GM19463 (cell line): ENCODE measurements at regions not wholly inside any gene's neighbourhood (a gene's known extent, or its start where the extent isn't known, plus 50 kb on each side); places are given as distances from the start of the nearest gene placed in this dataset.
"Not testable (repeated sequence)": the region's sequence is repeated elsewhere in the genome, so short reads cannot be mapped to it uniquely, and the experiment has no call there.

Experiments
- ATAC-seq: cut with Tn5 transposase; IDR thresholded peaks from one replicate; pipeline ENCODE4 v1.9.1; 2021; ENCODE audit warnings: mild to moderate bottlenecking, moderate library complexity; ENCODE audit not compliant: unreplicated experiment

- ATAC-seq, result no peak
These were observed 653.4 kb upstream of the FSHR start for GRCh38 chr2:49807689-49808088.

GRCh38 chr2:49804111-49804510 is 649.8 kb upstream of the FSHR start:
- no peak for ATAC-seq

- no peak for ATAC-seq
These were observed 647.7 kb upstream of the FSHR start for GRCh38 chr2:49801898-49802450.

- no peak for ATAC-seq
These were observed 644.3 kb upstream of the FSHR start for GRCh38 chr2:49798570-49798969.

- ATAC-seq, result no peak
These were observed 642.0 kb upstream of the FSHR start for GRCh38 chr2:49796266-49796665.

GRCh38 chr2:49794396-49794795 is 640.1 kb upstream of the FSHR start:
- no peak for ATAC-seq

- no peak for ATAC-seq
These were observed 634.0 kb upstream of the FSHR start for GRCh38 chr2:49788300-49788699.

- ATAC-seq, result no peak
These were observed 626.6 kb upstream of the FSHR start for GRCh38 chr2:49780949-49781348.

- no peak for ATAC-seq
These were observed 618.1 kb upstream of the FSHR start for GRCh38 chr2:49772299-49772970.

- ATAC-seq, result peak; percentile 72
These were observed 616.6 kb upstream of the FSHR start for GRCh38 chr2:49770919-49771318.

- no peak for ATAC-seq
These were observed 613.0 kb upstream of the FSHR start for GRCh38 chr2:49767316-49767715.

GRCh38 chr2:49755777-49756176 is 601.5 kb upstream of the FSHR start:
- no peak for ATAC-seq

- no peak for ATAC-seq
These were observed 600.1 kb upstream of the FSHR start for GRCh38 chr2:49754381-49754780.

- ATAC-seq, result no peak
These were observed 599.1 kb upstream of the FSHR start for GRCh38 chr2:49753344-49753985.

GRCh38 chr2:49737606-49738005 is 583.3 kb upstream of the FSHR start:
- no peak for ATAC-seq

- not testable (repeated sequence) for ATAC-seq
These were observed 578.6 kb upstream of the FSHR start for GRCh38 chr2:49732924-49733323.

- no peak for ATAC-seq
These were observed 564.9 kb upstream of the FSHR start for GRCh38 chr2:49719241-49719640.

- no peak for ATAC-seq
These were observed 561.3 kb upstream of the FSHR start for GRCh38 chr2:49715597-49715996.

- no peak for ATAC-seq
These were observed 560.1 kb upstream of the FSHR start for GRCh38 chr2:49714454-49714853.

- no peak for ATAC-seq
These were observed 548.4 kb upstream of the FSHR start for GRCh38 chr2:49702740-49703139.

- no peak for ATAC-seq
These were observed 539.6 kb upstream of the FSHR start for GRCh38 chr2:49693961-49694360.

GRCh38 chr2:49692022-49692421 is 537.7 kb upstream of the FSHR start:
- not testable (repeated sequence) for ATAC-seq
